Activated B cell treated with CpG ODN at 0.5 μM for 24 hours (primary cell): ENCODE measurements at regions not wholly inside any gene's neighbourhood (a gene's known extent, or its start where the extent isn't known, plus 50 kb on each side); places are given as distances from the start of the nearest gene placed in this dataset.

Source experiments
- ATAC-seq: fragments of 200-7000 bp; cut with Tn5 transposase; one replicate; pipeline ENCODE4 v1.10.0; 2021; ENCODE audit warnings: low read depth, mild to moderate bottlenecking, moderate library complexity
- CTCF ChIA-PET: fragments of 350-600 bp; sonication (Branson Sonifier 250); formaldehyde crosslinking; loops from one replicate; lab custom pipeline; 2021; ENCODE audit warnings: antibody characterized with exemption; lab: Charles Lee
- POLR2A ChIA-PET: fragments of 350-600 bp; sonication (Branson Sonifier 250); formaldehyde crosslinking; loops from one replicate; lab custom pipeline; 2021; ENCODE audit warnings: antibody characterized with exemption; lab: Charles Lee
- DNase-seq: peaks from one replicate; pipeline ENCODE4 v3.0.0; 2022
- H3K27ac Mint-ChIP-seq: one replicate; pipeline ENCODE4 v1.8.0; 2020; ENCODE audit warnings: mixed read lengths
- H3K27me3 Mint-ChIP-seq: one replicate; pipeline ENCODE4 v1.8.0; 2021; ENCODE audit warnings: mixed read lengths
- H3K36me3 Mint-ChIP-seq: one replicate; pipeline ENCODE4 v1.8.0; 2021; ENCODE audit warnings: low read depth, mixed read lengths
- H3K4me1 Mint-ChIP-seq: one replicate; pipeline ENCODE4 v1.8.0; 2021; ENCODE audit warnings: mixed read lengths
- H3K4me3 Mint-ChIP-seq: one replicate; pipeline ENCODE4 v1.8.0; 2020; ENCODE audit warnings: mild to moderate bottlenecking, mixed read lengths
- H3K9me3 Mint-ChIP-seq: one replicate; pipeline ENCODE4 v1.8.0; 2020; ENCODE audit warnings: mixed read lengths
- intact Hi-C: fragments of 100-400 bp; cut with micrococcal nuclease; formaldehyde crosslinking; loops from one replicate; pipeline ENCODE4 v1.15.1; 2024
- TF ChIP-seq, protein P1 (sequence below): fragments of 200-600 bp; IDR thresholded peaks from one replicate; pipeline ENCODE4 v1.8.0; 2022; ENCODE audit warnings: antibody characterized with exemption, mild to moderate bottlenecking

DNA sequence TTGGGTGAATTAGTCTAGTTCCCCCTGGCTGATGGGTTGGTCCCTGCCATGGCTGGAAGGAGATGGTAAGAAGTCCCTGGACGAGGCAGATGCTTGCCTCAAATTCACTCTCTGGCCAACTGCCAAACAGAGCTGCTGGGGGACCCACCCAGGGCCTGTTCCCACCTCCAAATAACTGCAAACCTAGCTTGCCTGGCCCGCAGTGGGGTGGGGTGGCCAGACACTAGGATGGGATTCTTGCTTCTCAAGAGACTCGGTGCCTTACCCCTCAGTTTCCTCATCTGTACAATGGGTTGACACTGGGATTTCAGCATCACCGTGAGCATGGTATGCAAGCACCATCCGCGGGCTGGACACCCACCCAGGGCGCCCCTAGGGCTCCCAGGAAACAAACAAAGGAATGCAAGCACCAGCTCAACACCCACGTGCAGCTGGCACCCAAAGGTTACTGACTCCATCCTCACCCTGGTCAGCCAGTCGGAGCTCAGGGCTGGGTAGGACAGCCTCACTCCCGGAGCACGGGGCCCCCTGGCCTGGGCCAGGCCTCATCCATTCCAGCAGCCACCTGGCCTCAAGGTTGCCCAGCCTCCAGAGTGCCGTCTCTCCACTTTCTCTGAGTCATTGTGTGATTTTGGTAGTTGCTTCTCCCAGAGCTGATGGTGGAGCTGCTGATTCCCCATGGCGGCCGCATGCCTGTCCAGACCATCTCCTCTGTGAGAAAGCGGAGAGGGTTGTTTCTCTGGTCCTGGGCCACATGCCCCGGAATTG, 205.2 kb upstream of the RTL1 start:
- no peaks in the 10 kb centered on the region for H3K27me3 Mint-ChIP-seq
- POLR2A ChIA-PET = no interaction called here
- ATAC-seq (no peak), DNase-seq (no peak)
- TF ChIP-seq, protein P1, sequence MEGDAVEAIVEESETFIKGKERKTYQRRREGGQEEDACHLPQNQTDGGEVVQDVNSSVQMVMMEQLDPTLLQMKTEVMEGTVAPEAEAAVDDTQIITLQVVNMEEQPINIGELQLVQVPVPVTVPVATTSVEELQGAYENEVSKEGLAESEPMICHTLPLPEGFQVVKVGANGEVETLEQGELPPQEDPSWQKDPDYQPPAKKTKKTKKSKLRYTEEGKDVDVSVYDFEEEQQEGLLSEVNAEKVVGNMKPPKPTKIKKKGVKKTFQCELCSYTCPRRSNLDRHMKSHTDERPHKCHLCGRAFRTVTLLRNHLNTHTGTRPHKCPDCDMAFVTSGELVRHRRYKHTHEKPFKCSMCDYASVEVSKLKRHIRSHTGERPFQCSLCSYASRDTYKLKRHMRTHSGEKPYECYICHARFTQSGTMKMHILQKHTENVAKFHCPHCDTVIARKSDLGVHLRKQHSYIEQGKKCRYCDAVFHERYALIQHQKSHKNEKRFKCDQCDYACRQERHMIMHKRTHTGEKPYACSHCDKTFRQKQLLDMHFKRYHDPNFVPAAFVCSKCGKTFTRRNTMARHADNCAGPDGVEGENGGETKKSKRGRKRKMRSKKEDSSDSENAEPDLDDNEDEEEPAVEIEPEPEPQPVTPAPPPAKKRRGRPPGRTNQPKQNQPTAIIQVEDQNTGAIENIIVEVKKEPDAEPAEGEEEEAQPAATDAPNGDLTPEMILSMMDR = no peak
- no peak overlapping the region for H3K4me3 Mint-ChIP-seq
- H3K27ac Mint-ChIP-seq = no peak overlapping the region
- no peaks in the 10 kb centered on the region for H3K4me1 Mint-ChIP-seq
- no peaks in the 10 kb centered on the region for H3K36me3 Mint-ChIP-seq
- intact Hi-C loops = no loop called here
- H3K9me3 Mint-ChIP-seq = peaks cover 3% of the 10 kb centered on the region
- CTCF ChIA-PET = no interaction called here

DNA sequence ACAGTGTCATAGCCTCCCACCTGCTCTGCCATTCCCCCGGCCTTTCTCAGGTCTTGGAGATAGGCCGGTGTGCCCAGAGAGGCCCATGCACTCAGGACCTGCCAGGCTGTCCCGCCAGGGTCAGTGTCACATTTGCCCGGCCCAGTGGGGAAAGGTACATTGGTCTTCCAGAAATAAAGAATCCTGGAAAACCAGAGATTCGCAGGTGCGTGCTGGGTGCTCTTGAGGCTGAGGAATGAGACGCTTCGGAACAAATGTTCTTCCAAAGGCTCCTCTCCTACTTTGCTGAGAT, 205.8 kb upstream of the RTL1 start:
- Mint-ChIP-seq H3K9me3 (peaks cover 3% of the 10 kb centered on the region), H3K36me3 (no peaks in the 10 kb centered on the region), H3K27me3 (no peaks in the 10 kb centered on the region), H3K4me3 (no peak overlapping the region), H3K27ac (no peak overlapping the region), H3K4me1 (no peaks in the 10 kb centered on the region)
- intact Hi-C loops = no loop called here
- POLR2A ChIA-PET = no interaction called here
- CTCF ChIA-PET = no interaction called here
- TF ChIP-seq, protein P1 = no peak
- DNase-seq = no peak
- no peak for ATAC-seq

DNA sequence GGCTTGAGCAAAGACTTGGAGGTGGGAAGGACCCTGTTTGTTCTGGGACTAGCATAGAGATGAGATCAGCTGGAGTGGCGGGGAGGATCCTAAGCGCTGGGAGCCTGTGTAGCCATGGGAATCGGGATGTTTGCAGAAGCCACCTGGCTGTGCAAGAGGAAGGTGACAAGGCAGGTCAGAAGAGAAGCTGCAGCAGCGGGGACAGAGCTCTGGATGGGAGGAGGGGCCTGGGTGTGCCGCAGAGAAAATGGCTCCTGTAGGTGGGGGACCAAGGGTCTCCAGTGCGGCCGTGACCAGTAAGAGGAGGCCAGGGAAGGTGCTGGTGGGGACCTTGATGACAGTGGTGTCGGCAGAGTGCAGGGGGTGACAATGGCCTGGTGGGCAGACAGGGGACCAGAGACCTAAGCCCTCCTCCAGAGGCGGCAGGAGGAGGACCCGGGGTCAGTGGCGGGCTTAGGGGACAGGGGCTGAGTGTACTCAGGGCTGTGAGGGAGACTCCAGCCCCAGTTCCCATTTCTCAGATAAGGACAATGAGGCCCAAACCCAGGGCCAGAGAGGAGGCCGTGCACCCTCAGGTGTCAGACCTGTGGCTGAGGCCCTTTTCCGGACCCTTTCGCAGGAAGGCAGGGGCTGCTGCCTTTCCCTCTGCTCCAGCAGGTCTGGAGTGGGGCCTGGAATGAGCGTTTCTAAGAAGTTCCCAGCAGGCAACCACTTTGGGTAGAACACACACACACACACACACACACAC, 206.6 kb upstream of the RTL1 start:
- no peak for DNase-seq
- TF ChIP-seq, protein P1 = no peak

DNA sequence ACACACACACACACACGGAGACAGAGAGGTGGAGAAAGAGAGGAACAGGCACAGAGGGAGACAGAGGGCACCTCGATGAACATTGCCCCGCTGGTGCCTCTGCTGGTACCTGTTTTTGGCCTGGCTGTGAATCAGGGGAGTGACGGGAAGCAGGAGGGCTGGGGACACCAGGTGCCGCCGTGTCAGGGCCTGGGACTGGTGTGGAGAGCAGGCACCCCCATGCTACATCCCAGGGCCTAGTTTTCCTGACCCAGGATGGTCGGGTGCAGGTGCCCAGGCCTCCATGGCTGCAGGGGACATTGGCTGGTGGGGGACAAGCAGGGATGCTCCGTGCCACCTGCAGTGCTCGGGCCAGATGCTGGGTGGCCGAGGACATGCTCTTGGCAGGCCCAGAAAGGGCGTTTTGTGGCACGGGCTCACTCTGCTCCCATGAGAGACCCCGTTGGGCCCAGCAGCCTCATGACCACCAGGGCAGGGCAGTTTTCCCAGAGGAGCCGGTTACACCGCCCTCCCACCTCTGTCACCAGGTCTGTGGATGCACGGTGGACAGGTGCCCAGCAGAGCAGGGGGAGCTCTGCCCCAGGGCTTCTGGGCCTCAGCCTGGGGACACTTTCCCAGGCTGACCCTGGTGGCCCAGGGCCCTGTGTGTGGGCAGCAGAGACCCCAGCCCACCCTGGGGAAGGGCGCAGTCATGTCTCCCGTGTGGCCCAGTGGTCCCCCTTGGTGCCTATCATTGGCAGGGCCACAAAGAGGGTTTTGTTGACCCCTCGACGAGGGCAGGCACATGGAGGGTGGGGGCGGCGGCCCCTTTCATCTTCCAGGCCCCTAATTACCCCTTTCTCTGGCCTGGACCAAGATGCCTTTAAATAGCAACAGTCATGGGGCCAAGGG, 207.5 kb upstream of the RTL1 start:
- peaks cover 3% of the 10 kb centered on the region for H3K9me3 Mint-ChIP-seq
- TF ChIP-seq, protein P1 = no peak
- CTCF ChIA-PET = no interaction called here

More for the DNA sequence above, 206.6 kb upstream of the RTL1 start:
- Mint-ChIP-seq H3K9me3 (peaks cover 3% of the 10 kb centered on the region), H3K4me1 (no peaks in the 10 kb centered on the region), H3K4me3 (no peak overlapping the region), H3K27ac (no peak overlapping the region), H3K36me3 (no peaks in the 10 kb centered on the region), H3K27me3 (no peaks in the 10 kb centered on the region)
- ATAC-seq = no peak
- intact Hi-C loops = no loop called here
- ChIA-PET POLR2A (no interaction called here), CTCF (no interaction called here)

More for the DNA sequence above, 207.5 kb upstream of the RTL1 start:
- Mint-ChIP-seq H3K27ac (no peak overlapping the region), H3K4me3 (no peak overlapping the region), H3K27me3 (no peaks in the 10 kb centered on the region), H3K4me1 (no peaks in the 10 kb centered on the region), H3K36me3 (no peaks in the 10 kb centered on the region)
- intact Hi-C loops = no loop called here
- no peak for DNase-seq
- ATAC-seq = no peak
- POLR2A ChIA-PET = no interaction called here
